SK-N-SH (cell line): ENCODE measurements at regions not wholly inside any gene's neighbourhood (a gene's known extent, or its start where the extent isn't known, plus 50 kb on each side); places are given as distances from the start of the nearest gene placed in this dataset.

Source experiments
- CTCF ChIA-PET: fragments of 300-600, 350-600 bp; formaldehyde crosslinking; extraction: SDS; loops from one replicate; lab custom pipeline; 2021; lab: Yijun Ruan, JAX
- POLR2A ChIA-PET: fragments of 350-600 bp; sonication (Branson Sonifier 250); formaldehyde crosslinking; extraction: SDS; loops from one replicate; lab custom pipeline; 2020; ENCODE audit warnings: antibody characterized with exemption, inconsistent platforms; lab: Yijun Ruan, JAX
- DNase-seq: peaks from one replicate; pipeline ENCODE4 v3.0.0; 2012
- H2AFZ ChIP-seq: fragments of 200-600 bp; sonication (generic); 2 replicates; pipeline ENCODE4 v1.8.1; 2016; ENCODE audit warnings: antibody characterized with exemption, mild to moderate bottlenecking, low read depth
- H3F3A ChIP-seq: fragments of 200-600 bp; sonication (generic); replicated peaks from 2 replicates; pipeline ENCODE3; 2016; ENCODE audit warnings: antibody characterized with exemption, mild to moderate bottlenecking; ENCODE audit not compliant: insufficient read depth
- H3K27ac ChIP-seq, 2 experiments: fragments of 200-500 bp in 1 of 2; fragments of 200-600 bp in 1 of 2; sonication (Bioruptor generic) in 1 of 2; sonication (generic), shearing (Covaris generic) in 1 of 2; 2 replicates each; pipeline versions ENCODE4 v1.5.1 to v1.6.1; 2014 to 2016; ENCODE audit warnings: low read depth in 2 of 2, inconsistent platforms in 1 of 2, low read length in 1 of 2, mild to moderate bottlenecking in 1 of 2, mixed read lengths in 1 of 2
- H3K27me3 ChIP-seq: fragments of 200-600 bp; sonication (generic), shearing (Covaris generic); 2 replicates; pipeline ENCODE4 v1.6.1; 2016; ENCODE audit warnings: mixed run types; ENCODE audit not compliant: insufficient read depth
- H3K36me3 ChIP-seq, 2 experiments: fragments of 200-500 bp in 1 of 2; fragments of 200-600 bp in 1 of 2; sonication (Bioruptor generic) in 1 of 2; sonication (generic) in 1 of 2; replicated peaks in 1 of 2; 2 replicates each; pipeline versions ENCODE3 to v1.5.1; 2014 to 2016; ENCODE audit warnings: low read length in 1 of 2, mild to moderate bottlenecking in 1 of 2; ENCODE audit not compliant: insufficient read depth in 2 of 2, control insufficient read depth in 1 of 2
- H3K4me1 ChIP-seq, 2 experiments: fragments of 200-500 bp in 1 of 2; fragments of 200-600 bp in 1 of 2; sonication (Bioruptor generic) in 1 of 2; sonication (generic), shearing (Covaris generic) in 1 of 2; 2 replicates each; pipeline versions ENCODE4 v1.5.1 to v1.6.1; 2014 to 2016; ENCODE audit warnings: low read depth in 1 of 2, low read length in 1 of 2, mixed run types in 1 of 2; ENCODE audit not compliant: insufficient read depth in 2 of 2, control insufficient read depth in 1 of 2
- H3K4me2 ChIP-seq: fragments of 200-600 bp; sonication (generic), shearing (Covaris generic); 2 replicates; pipeline ENCODE4 v1.6.1; 2017; ENCODE audit warnings: mixed run types
- H3K4me3 ChIP-seq, 2 experiments: fragments of 200-500 bp in 1 of 2; fragments of 200-600 bp in 1 of 2; sonication (Bioruptor generic) in 1 of 2; sonication (generic), shearing (Covaris generic) in 1 of 2; 2 replicates each; pipeline versions ENCODE4 v1.5.1 to v1.8.1; 2014 to 2016; ENCODE audit warnings: low read depth in 2 of 2, inconsistent platforms in 1 of 2, low read length in 1 of 2, mild to moderate bottlenecking in 1 of 2, mixed read lengths in 1 of 2, moderate library complexity in 1 of 2
- H3K79me2 ChIP-seq: fragments of 200-600 bp; sonication (generic); 2 replicates; pipeline ENCODE4 v1.8.1; 2017; ENCODE audit warnings: mild to moderate bottlenecking; ENCODE audit not compliant: insufficient read depth
- H3K9ac ChIP-seq: fragments of 200-600 bp; sonication (generic); 2 replicates; pipeline ENCODE4 v1.6.1; 2017; ENCODE audit warnings: mixed run types
- H3K9me2 ChIP-seq: fragments of 200-600 bp; sonication (generic); 2 replicates; pipeline ENCODE4 v1.6.1; 2017; ENCODE audit warnings: mixed run types
- H3K9me3 ChIP-seq: fragments of 200-600 bp; sonication (generic); 2 replicates; pipeline ENCODE4 v1.6.1; 2017; ENCODE audit warnings: mixed run types, mild to moderate bottlenecking, moderate library complexity
- H4K20me1 ChIP-seq: fragments of 200-600 bp; sonication (generic); 2 replicates; pipeline ENCODE4 v1.6.1; 2017; ENCODE audit warnings: mild to moderate bottlenecking, mixed run types; ENCODE audit not compliant: insufficient read depth
- EP300 ChIP-seq, 2 experiments: IDR thresholded peaks; 2 replicates each; pipeline versions ENCODE4 v1.4.0 to v1.6.1; 2012; ENCODE audit warnings: borderline replicate concordance in 1 of 2, low read depth in 1 of 2, low read length in 1 of 2
- EZH2phosphoT487 ChIP-seq: fragments of 200-600 bp; sonication (generic); IDR thresholded peaks from 2 replicates; pipeline ENCODE4 v1.6.1; 2017; ENCODE audit warnings: low read depth, mixed run types, mild to moderate bottlenecking, antibody characterized with exemption, moderate library complexity, borderline replicate concordance
- FOSL2 ChIP-seq: IDR thresholded peaks from 2 replicates; pipeline ENCODE4 v1.4.0; 2012; ENCODE audit warnings: low read depth, mild to moderate bottlenecking, moderate library complexity, borderline replicate concordance
- FOXJ3 ChIP-seq: sonication (generic); formaldehyde crosslinking; IDR thresholded peaks from 2 replicates; pipeline ENCODE4 v1.5.1; 2020; ENCODE audit warnings: mild to moderate bottlenecking, missing genetic modification reagents
- FOXM1 ChIP-seq: IDR thresholded peaks from 2 replicates; pipeline ENCODE4 v1.4.0; 2012; ENCODE audit warnings: low read depth, mild to moderate bottlenecking
- GABPA ChIP-seq: IDR thresholded peaks from 2 replicates; pipeline ENCODE4 v1.4.0; 2012; ENCODE audit warnings: low read depth, mild to moderate bottlenecking
- GATA2 ChIP-seq: sonication (generic); formaldehyde crosslinking; IDR thresholded peaks from 2 replicates; pipeline ENCODE4 v1.5.0; 2020; ENCODE audit warnings: mild to moderate bottlenecking, missing genetic modification reagents
- IRF3 ChIP-seq: fragments of 150-350 bp; IDR thresholded peaks from 2 replicates; pipeline ENCODE4 v1.6.1; 2016; ENCODE audit warnings: mild to moderate bottlenecking, low read depth, low read length
- MEF2A ChIP-seq: IDR thresholded peaks from 2 replicates; pipeline ENCODE4 v1.4.0; 2012; ENCODE audit warnings: low read depth, borderline replicate concordance
- MXI1 ChIP-seq: IDR thresholded peaks from 2 replicates; pipeline ENCODE4 v1.6.1; 2012; ENCODE audit warnings: mild to moderate bottlenecking, low read depth, low read length, improper control_type of control experiment
- NFIC ChIP-seq: IDR thresholded peaks from 2 replicates; pipeline ENCODE4 v1.4.0; 2012; ENCODE audit warnings: borderline replicate concordance
- NRF1 ChIP-seq: IDR thresholded peaks from 2 replicates; pipeline ENCODE4 v1.6.1; 2012; ENCODE audit warnings: low read depth, mild to moderate bottlenecking, low read length
- POLR2AphosphoS5 ChIP-seq: IDR thresholded peaks from 2 replicates; pipeline ENCODE4 v1.6.1; 2012; ENCODE audit warnings: low read depth, low read length
- RAD21 ChIP-seq: IDR thresholded peaks from 2 replicates; pipeline ENCODE4 v1.6.1; 2012; ENCODE audit warnings: mild to moderate bottlenecking, low read length
- RCOR1 ChIP-seq: fragments of 150-350 bp; IDR thresholded peaks from 2 replicates; pipeline ENCODE4 v1.6.1; 2017; ENCODE audit warnings: antibody characterized with exemption, low read length
- RXRA ChIP-seq: IDR thresholded peaks from 2 replicates; pipeline ENCODE4 v1.4.0; 2012; ENCODE audit warnings: low read depth, mild to moderate bottlenecking, borderline replicate concordance
- SIN3A ChIP-seq: IDR thresholded peaks from 2 replicates; pipeline ENCODE4 v1.6.1; 2012; ENCODE audit warnings: low read depth, mild to moderate bottlenecking, low read length, moderate library complexity, borderline replicate concordance
- TAF1 ChIP-seq: IDR thresholded peaks from 2 replicates; pipeline ENCODE4 v1.6.1; 2012; ENCODE audit warnings: low read depth, mild to moderate bottlenecking, low read length, moderate library complexity, borderline replicate concordance
- TEAD4 ChIP-seq: IDR thresholded peaks from 2 replicates; pipeline ENCODE4 v1.4.0; 2012; ENCODE audit warnings: mild to moderate bottlenecking, borderline replicate concordance; ENCODE audit not compliant: insufficient read depth
- YY1 ChIP-seq: IDR thresholded peaks from 2 replicates; pipeline ENCODE4 v1.4.0; 2012; ENCODE audit warnings: low read depth, mild to moderate bottlenecking
- whole genome bisulfite sequencing: methylation state at CpG from one replicate; pipeline ENCODE4 v1.1.6; 2017; ENCODE audit warnings: low lambda C conversion rate; 5-methylcytosine and 5-hydroxymethylcytosine counted together
- TF ChIP-seq, protein P1 (sequence below): IDR thresholded peaks from 2 replicates; pipeline ENCODE4 v1.4.0; 2012; ENCODE audit warnings: low read depth
- TF ChIP-seq, protein P2 (sequence below): IDR thresholded peaks from 2 replicates; pipeline ENCODE4; 2012
- TF ChIP-seq, protein P3 (sequence below): IDR thresholded peaks from 2 replicates; pipeline ENCODE4 v1.4.0; 2012; ENCODE audit warnings: low read depth, borderline replicate concordance

DNA sequence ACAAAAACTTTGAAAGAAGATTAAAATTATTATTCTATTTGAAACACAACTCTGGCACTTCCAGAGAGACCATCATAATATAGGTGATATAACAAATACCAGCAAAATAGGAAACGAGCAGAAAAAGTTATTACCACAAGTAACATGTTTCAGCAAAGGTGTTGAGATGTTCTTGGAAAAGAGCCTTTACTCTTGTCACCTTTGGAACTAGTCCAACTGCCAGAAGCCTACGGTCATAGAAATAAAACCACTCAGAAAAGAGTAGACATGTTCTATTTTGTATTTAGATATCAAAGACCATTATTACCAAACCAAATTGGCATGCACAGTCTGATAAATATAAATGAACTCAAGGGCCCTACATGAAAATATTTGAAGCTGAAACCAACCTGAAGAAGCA lies 145.0 kb upstream of the DMAC1 start:
- no peak for TF ChIP-seq GABPA
- no peak for TF ChIP-seq EZH2phosphoT487
- no peak for TF ChIP-seq RCOR1
- no peak for TF ChIP-seq POLR2AphosphoS5
- TF ChIP-seq FOXJ3 (CRISPR knock-in tag), result no peak
- TF ChIP-seq, protein P1, sequence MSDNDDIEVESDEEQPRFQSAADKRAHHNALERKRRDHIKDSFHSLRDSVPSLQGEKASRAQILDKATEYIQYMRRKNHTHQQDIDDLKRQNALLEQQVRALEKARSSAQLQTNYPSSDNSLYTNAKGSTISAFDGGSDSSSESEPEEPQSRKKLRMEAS, result no peak
- TF ChIP-seq NFIC, result no peak
- no peak for TF ChIP-seq RAD21
- TF ChIP-seq TAF1, result no peak
- no peak for TF ChIP-seq SIN3A
- TF ChIP-seq YY1, result no peak
- TF ChIP-seq GATA2 (CRISPR knock-in tag), result no peak
- TF ChIP-seq FOXM1, result no peak
- TF ChIP-seq RXRA, result no peak
- no peak for TF ChIP-seq NRF1
- TF ChIP-seq MEF2A, result no peak
- TF ChIP-seq MXI1, result no peak
- no peak overlapping the region for H3K4me2 ChIP-seq
- no peaks in the 10 kb centered on the region for H3K9me2 ChIP-seq
- no peak for DNase-seq
- H4K20me1 ChIP-seq, result no peaks in the 10 kb centered on the region
- no peaks in the 10 kb centered on the region for H3K9me3 ChIP-seq
- no peaks in the 10 kb centered on the region for H3K27me3 ChIP-seq
- CTCF ChIA-PET, result no interaction called here
- H3K4me1 ChIP-seq, result peaks cover 0 to 2% of the 10 kb centered on the region in 2 experiments; a peak in 1 of 4 replicates
- no peaks in the 10 kb centered on the region for H3F3A ChIP-seq
- no peak overlapping the region for H3K27ac ChIP-seq
- no peaks in the 10 kb centered on the region for H3K79me2 ChIP-seq
- POLR2A ChIA-PET, result no interaction called here
- 29% methylated on average over 2 of the region's 2 CpGs for WGBS
- no peak overlapping the region for H2AFZ ChIP-seq
- no peak overlapping the region for H3K4me3 ChIP-seq
- no peaks in the 10 kb centered on the region for H3K36me3 ChIP-seq
- no peak overlapping the region for H3K9ac ChIP-seq

- H3K36me3 ChIP-seq, result no peaks in the 10 kb centered on the region
- no peak overlapping the region for H3K4me3 ChIP-seq
- no peaks in the 10 kb centered on the region for H3K4me1 ChIP-seq
- no peak overlapping the region for H3K27ac ChIP-seq
- no peak overlapping the region for H3K4me2 ChIP-seq
- H4K20me1 ChIP-seq, result no peaks in the 10 kb centered on the region
- ChIA-PET POLR2A (no interaction called here), CTCF (interaction anchor here (0.5 kb wide), 1 partner anchor 10 kb away, joined by 4 read pairs; no protein-coding TSS in a partner anchor)
- no peaks in the 10 kb centered on the region for H3K9me3 ChIP-seq
- no peaks in the 10 kb centered on the region for H3F3A ChIP-seq
- no peaks in the 10 kb centered on the region for H3K27me3 ChIP-seq
- 37% methylated on average over 7 of the region's 7 CpGs for WGBS
- H2AFZ ChIP-seq, result no peak overlapping the region
- no peaks in the 10 kb centered on the region for H3K9me2 ChIP-seq
- no peak overlapping the region for H3K9ac ChIP-seq
- H3K79me2 ChIP-seq, result no peaks in the 10 kb centered on the region
- DNase-seq, result no peak
- TF ChIP-seq FOSL2 (no peak), TEAD4 (no peak), MEF2A (no peak), EP300 (IDR thresholded peaks at IDR 0.05; ENCODE audit: borderline replicate concordance in 1 of 2, low read depth in 1 of 2, low read length in 1 of 2) (no peak), EZH2phosphoT487 (no peak), IRF3 (no peak)
- TF ChIP-seq, protein P2, sequence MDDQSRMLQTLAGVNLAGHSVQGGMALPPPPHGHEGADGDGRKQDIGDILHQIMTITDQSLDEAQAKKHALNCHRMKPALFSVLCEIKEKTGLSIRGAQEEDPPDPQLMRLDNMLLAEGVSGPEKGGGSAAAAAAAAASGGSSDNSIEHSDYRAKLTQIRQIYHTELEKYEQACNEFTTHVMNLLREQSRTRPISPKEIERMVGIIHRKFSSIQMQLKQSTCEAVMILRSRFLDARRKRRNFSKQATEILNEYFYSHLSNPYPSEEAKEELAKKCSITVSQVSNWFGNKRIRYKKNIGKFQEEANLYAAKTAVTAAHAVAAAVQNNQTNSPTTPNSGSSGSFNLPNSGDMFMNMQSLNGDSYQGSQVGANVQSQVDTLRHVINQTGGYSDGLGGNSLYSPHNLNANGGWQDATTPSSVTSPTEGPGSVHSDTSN, result no peak
- TF ChIP-seq, protein P3, sequence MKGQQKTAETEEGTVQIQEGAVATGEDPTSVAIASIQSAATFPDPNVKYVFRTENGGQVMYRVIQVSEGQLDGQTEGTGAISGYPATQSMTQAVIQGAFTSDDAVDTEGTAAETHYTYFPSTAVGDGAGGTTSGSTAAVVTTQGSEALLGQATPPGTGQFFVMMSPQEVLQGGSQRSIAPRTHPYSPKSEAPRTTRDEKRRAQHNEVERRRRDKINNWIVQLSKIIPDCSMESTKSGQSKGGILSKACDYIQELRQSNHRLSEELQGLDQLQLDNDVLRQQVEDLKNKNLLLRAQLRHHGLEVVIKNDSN, result no peak
Observed at GRCh38 chr9:7937761-7938491, 138.3 kb upstream of the DMAC1 start.
